ENCODE measurements at regions not wholly inside any gene's neighbourhood (a gene's known extent, or its start where the extent isn't known, plus 50 kb on each side); places are given as distances from the start of the nearest gene placed in this dataset.

DNA sequence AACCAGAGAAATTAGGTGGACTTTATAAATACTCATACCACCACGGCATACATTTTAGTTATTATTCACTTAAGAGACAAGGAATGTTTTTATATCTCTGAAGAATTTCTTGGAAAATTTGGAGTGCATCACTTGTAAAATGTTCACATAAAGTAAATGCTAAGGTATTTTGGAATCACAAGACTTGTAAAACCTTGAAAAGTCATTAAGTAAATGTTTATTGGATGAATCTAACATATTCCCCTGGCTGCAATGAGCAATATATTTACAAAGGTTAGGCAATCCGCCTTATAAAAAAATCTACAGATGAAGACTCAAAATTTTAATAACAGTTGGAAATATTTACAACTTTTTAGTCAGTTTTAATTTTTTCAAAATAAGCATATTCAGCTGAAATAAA, 287.4 kb upstream of the ALG10 start:
- TF ChIP-seq, protein P1, sequence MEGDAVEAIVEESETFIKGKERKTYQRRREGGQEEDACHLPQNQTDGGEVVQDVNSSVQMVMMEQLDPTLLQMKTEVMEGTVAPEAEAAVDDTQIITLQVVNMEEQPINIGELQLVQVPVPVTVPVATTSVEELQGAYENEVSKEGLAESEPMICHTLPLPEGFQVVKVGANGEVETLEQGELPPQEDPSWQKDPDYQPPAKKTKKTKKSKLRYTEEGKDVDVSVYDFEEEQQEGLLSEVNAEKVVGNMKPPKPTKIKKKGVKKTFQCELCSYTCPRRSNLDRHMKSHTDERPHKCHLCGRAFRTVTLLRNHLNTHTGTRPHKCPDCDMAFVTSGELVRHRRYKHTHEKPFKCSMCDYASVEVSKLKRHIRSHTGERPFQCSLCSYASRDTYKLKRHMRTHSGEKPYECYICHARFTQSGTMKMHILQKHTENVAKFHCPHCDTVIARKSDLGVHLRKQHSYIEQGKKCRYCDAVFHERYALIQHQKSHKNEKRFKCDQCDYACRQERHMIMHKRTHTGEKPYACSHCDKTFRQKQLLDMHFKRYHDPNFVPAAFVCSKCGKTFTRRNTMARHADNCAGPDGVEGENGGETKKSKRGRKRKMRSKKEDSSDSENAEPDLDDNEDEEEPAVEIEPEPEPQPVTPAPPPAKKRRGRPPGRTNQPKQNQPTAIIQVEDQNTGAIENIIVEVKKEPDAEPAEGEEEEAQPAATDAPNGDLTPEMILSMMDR (conservative IDR thresholded peaks at IDR 0.05; ENCODE audit: low read length) = no peak
- TF ChIP-seq EZH2phosphoT487 (IDR thresholded peaks at IDR 0.05; ENCODE audit: borderline replicate concordance) = no peak

All from Loucy (cell line).